ENCODE measurements at regions not wholly inside any gene's neighbourhood (a gene's known extent, or its start where the extent isn't known, plus 50 kb on each side); places are given as distances from the start of the nearest gene placed in this dataset.
"Not testable (repeated sequence)": the region's sequence is repeated elsewhere in the genome, so short reads cannot be mapped to it uniquely, and the experiment has no call there.

DNA sequence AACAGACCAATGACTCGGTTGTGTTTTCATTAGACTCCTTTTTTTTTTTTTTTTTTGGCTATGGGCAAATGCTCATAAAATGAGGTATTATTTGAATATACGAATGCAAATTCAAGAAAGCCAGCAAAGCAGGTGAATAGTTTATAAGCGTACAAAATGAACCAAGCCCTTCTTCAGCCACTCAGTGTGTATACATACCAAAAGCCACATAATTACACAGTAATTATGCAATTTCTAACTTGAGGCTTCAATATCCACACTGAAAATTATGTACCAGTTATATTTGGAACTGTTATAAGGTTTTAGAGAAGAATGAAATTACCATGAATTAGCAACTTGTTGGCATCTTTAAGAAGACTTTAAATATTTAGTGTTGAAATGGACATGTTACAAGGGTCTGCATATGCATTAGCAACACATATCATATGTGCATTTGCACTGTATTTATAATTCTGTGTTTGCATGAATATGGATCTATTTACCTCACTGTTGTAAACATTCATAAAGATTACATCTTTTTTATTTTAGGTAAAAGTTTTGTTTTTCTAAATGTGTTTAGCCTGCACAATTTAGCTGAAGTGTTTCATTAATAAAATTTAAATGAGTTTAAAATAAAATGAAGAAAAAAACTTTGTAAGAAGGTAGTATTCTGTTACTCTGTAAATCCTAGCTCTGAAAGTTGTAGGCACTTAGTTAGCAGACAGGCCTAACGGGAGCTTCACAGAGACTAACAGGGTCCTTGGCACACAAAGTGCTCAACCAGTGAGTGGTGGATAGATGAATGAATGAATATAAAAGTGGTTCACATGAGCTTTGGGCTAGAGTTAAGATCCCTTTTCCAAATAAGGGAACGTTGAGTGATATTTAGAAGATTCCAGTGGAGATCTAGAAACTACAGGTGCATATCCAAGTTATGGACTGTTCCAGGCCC lies 241.0 kb upstream of the NFIA start:
- Histone ChIP-seq H3K4me3 (no peak overlapping the region), H3K27ac (no peak overlapping the region), H3K9me3 (no peaks in the 10 kb centered on the region), H3K4me1 (no peaks in the 10 kb centered on the region), H3K27me3 (ENCODE audit: low read depth) (no peaks in the 10 kb centered on the region), H3K36me3 (no peaks in the 10 kb centered on the region)
- ATAC-seq (no peak), DNase-seq (no peak)
- intact Hi-C loops (cut with DNase I), result no loop called here
- TF ChIP-seq, protein P1, sequence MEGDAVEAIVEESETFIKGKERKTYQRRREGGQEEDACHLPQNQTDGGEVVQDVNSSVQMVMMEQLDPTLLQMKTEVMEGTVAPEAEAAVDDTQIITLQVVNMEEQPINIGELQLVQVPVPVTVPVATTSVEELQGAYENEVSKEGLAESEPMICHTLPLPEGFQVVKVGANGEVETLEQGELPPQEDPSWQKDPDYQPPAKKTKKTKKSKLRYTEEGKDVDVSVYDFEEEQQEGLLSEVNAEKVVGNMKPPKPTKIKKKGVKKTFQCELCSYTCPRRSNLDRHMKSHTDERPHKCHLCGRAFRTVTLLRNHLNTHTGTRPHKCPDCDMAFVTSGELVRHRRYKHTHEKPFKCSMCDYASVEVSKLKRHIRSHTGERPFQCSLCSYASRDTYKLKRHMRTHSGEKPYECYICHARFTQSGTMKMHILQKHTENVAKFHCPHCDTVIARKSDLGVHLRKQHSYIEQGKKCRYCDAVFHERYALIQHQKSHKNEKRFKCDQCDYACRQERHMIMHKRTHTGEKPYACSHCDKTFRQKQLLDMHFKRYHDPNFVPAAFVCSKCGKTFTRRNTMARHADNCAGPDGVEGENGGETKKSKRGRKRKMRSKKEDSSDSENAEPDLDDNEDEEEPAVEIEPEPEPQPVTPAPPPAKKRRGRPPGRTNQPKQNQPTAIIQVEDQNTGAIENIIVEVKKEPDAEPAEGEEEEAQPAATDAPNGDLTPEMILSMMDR (IDR thresholded peaks at IDR 0.05), result no peak

DNA sequence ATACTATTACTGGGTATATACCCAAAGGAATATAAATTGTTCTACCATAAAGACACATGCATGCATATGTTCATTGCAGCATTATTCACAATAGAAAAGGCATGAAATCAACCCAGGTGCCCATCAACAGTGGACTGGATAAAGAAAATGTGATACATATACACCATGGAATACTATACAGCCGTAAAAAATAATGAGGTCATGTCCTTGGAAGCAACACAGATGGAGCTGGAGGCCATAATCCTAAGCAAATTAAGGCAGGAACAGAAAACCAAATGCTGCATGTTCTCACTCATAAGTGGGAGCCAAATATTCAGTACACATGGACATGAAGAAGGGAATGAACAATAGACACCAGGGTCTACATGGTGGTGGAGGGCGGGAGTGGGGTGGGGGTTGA lies 241.9 kb upstream of the NFIA start:
- H3K4me1 ChIP-seq; H3K36me3 ChIP-seq; intact Hi-C loops (cut with DNase I); H3K27me3 ChIP-seq (ENCODE audit: low read depth); ATAC-seq; H3K9me3 ChIP-seq; DNase-seq; H3K27ac ChIP-seq; H3K4me3 ChIP-seq: not testable (repeated sequence)

DNA sequence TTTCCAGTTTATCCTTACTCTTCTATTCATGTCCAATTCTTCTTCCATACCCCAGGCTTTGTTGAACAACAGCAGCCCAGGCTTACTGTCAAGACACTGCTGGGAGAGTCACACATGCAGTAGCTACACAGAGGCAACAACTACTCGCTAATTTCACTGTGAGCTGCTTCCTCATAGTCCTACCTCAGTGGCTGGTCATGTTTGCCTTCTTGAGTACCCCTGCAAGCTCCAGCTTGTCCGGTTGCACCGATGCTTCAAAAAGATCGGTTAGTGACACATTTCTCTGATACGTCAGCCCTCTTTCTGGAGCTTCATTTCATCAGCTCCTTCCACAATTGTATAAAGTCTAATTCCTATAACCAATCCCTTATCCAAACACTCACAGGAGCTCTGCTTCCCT lies 246.7 kb upstream of the NFIA start:
- ATAC-seq (no peak), DNase-seq (no peak)
- Histone ChIP-seq H3K4me3 (no peak overlapping the region), H3K36me3 (no peaks in the 10 kb centered on the region), H3K27ac (no peak overlapping the region), H3K4me1 (no peaks in the 10 kb centered on the region), H3K9me3 (no peaks in the 10 kb centered on the region), H3K27me3 (ENCODE audit: low read depth) (peaks cover 4% of the 10 kb centered on the region)
- TF ChIP-seq, protein P1 (IDR thresholded peaks at IDR 0.05), result no peak
- intact Hi-C loops (cut with DNase I), result no loop called here

DNA sequence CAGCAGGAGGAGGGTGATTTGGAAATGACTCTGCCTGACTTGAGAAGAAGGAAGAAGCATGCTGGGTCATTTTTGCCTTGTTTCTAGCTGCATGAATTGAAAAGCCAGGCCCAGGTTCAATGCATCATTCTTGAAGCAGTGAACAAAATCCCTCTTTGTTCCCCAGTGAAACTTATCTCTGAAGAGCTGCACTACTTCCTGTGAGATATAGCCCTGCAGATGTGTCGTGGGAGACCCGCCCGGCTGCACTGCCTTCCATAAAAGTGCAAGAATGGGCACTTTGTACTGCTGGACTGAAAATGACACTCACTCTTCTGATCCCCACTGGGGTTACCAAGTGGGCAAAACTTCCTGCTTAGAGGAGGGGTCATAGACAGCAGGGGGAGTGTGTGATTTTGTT lies 249.2 kb upstream of the NFIA start:
- Histone ChIP-seq H3K27ac (no peak overlapping the region), H3K4me3 (no peak overlapping the region), H3K4me1 (no peaks in the 10 kb centered on the region), H3K9me3 (no peaks in the 10 kb centered on the region), H3K36me3 (no peaks in the 10 kb centered on the region), H3K27me3 (ENCODE audit: low read depth) (peaks cover 4% of the 10 kb centered on the region)
- ATAC-seq (no peak), DNase-seq (no peak)
- TF ChIP-seq, protein P1 (IDR thresholded peaks at IDR 0.05), result no peak
- intact Hi-C loops (cut with DNase I), result no loop called here

DNA sequence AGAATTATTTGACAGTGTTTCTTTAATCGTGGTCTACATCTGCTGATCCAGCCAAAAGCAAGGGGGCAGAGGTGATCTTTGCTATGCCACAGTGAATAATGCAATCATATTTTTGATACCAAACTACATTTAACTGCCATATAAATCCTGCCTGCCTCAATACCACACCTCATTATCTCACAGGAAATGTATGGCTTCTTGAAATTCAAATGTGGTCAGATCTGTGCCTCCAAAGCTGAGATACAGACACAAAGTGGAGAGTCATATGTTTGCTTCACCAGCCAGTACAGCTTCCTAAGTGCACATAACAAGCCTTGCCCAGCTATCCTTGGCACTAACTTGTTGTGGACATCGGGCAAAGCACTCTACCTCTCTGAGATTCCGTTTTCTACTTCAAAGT lies 250.0 kb upstream of the NFIA start:
- Histone ChIP-seq H3K27ac (no peak overlapping the region), H3K36me3 (no peaks in the 10 kb centered on the region), H3K27me3 (ENCODE audit: low read depth) (peaks cover 4% of the 10 kb centered on the region), H3K4me1 (no peaks in the 10 kb centered on the region), H3K9me3 (no peaks in the 10 kb centered on the region), H3K4me3 (no peak overlapping the region)
- intact Hi-C loops (cut with DNase I), result no loop called here
- ATAC-seq, result no peak
- DNase-seq, result no peak
- TF ChIP-seq, protein P1 (IDR thresholded peaks at IDR 0.05), result no peak

DNA sequence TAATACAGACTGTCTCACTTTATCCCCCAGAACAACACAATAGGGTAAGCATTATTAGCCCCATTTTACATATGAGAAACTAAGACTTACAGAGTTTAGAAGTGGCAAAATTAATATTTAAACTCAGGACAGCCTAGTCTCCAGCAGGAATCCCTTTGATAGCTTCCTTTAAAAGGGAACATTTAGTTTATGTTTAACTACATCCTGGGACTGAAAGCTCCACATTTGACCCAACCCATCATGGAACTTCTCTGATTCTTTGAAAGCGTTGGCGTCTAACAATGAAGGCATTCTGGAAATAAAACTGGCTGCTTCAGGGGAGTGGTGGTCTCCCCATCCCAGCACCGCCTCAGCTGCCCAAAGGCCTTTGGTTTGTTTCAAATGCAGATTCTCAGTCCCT lies 250.6 kb upstream of the NFIA start:
- Histone ChIP-seq H3K4me1 (no peaks in the 10 kb centered on the region), H3K36me3 (no peaks in the 10 kb centered on the region)
- intact Hi-C loops (cut with DNase I), result no loop called here

More for the DNA sequence above, 250.6 kb upstream of the NFIA start:
- Histone ChIP-seq H3K27ac (no peak overlapping the region), H3K9me3 (no peaks in the 10 kb centered on the region), H3K4me3 (no peak overlapping the region), H3K27me3 (ENCODE audit: low read depth) (peaks cover 4% of the 10 kb centered on the region)
- TF ChIP-seq, protein P1 (IDR thresholded peaks at IDR 0.05), result no peak
- no peak for DNase-seq
- ATAC-seq, result no peak
